ENCODE measurements at regions not wholly inside any gene's neighbourhood (a gene's known extent, or its start where the extent isn't known, plus 50 kb on each side); places are given as distances from the start of the nearest gene placed in this dataset.

GRCh38 chr7:33776788-33777187, 128.6 kb upstream of the BMPER start:
- no peak for TF ChIP-seq CTCF (optimal IDR thresholded peaks at IDR 0.05 in 1 of 3, IDR thresholded peaks at IDR 0.05 in 1 of 3, conservative IDR thresholded peaks at IDR 0.05 in 1 of 3; ENCODE audit: extremely low read depth in 1 of 3, insufficient read depth in 2 of 3, low read length in 3 of 3)
- no peak for TF ChIP-seq EZH2 (IDR thresholded peaks at IDR 0.05; ENCODE audit: low read length)

Measured in keratinocyte (primary cell).